ENCODE measurements at regions not wholly inside any gene's neighbourhood (a gene's known extent, or its start where the extent isn't known, plus 50 kb on each side); places are given as distances from the start of the nearest gene placed in this dataset.

GRCh38 chrX:51047950-51048349, 137.4 kb downstream of the BMP15 start:
- TF ChIP-seq CTCF (conservative IDR thresholded peaks at IDR 0.05 in 1 of 2, IDR thresholded peaks at IDR 0.05 in 1 of 2; ENCODE audit: extremely low read depth in 1 of 2, insufficient read depth in 1 of 2, low read depth in 1 of 2, low read length in 2 of 2), result peak; percentile 5 to 49
- TF ChIP-seq EZH2 (IDR thresholded peaks at IDR 0.05; ENCODE audit: borderline replicate concordance, low read length), result no peak
